ENCODE measurements at regions not wholly inside any gene's neighbourhood (a gene's known extent, or its start where the extent isn't known, plus 50 kb on each side); places are given as distances from the start of the nearest gene placed in this dataset.

GRCh38 chr4:160283081-160283480 lies 1180.2 kb downstream of the RAPGEF2 start:
- H3K4me3 Mint-ChIP-seq (ENCODE audit: unreplicated experiment) = no peak overlapping the region
- H3K27me3 Mint-ChIP-seq (ENCODE audit: low read depth) = peaks cover 2% of the 10 kb centered on the region
- H3K27ac Mint-ChIP-seq (ENCODE audit: unreplicated experiment) = no peak overlapping the region
- TF ChIP-seq CTCF (IDR thresholded peaks at IDR 0.05) = no peak
- DNase-seq (ENCODE audit: low spot score) = no peak
- H3K36me3 Mint-ChIP-seq (ENCODE audit: low read depth) = peaks cover 9% of the 10 kb centered on the region
- peaks cover 29% of the 10 kb centered on the region for H3K9me3 Mint-ChIP-seq (ENCODE audit: low read depth)
- H3K4me1 Mint-ChIP-seq (ENCODE audit: low read depth) = peaks cover 5% of the 10 kb centered on the region

GRCh38 chr4:160284516-160284915 lies 1181.6 kb downstream of the RAPGEF2 start:
- H3K4me1 Mint-ChIP-seq (ENCODE audit: low read depth) = peaks cover 5% of the 10 kb centered on the region
- peaks cover 26% of the 10 kb centered on the region for H3K9me3 Mint-ChIP-seq (ENCODE audit: low read depth)
- DNase-seq (ENCODE audit: low spot score) = no peak
- no peak for TF ChIP-seq CTCF (IDR thresholded peaks at IDR 0.05)
- H3K27ac Mint-ChIP-seq (ENCODE audit: unreplicated experiment) = no peak overlapping the region
- peaks cover 7% of the 10 kb centered on the region for H3K36me3 Mint-ChIP-seq (ENCODE audit: low read depth)
- no peak overlapping the region for H3K4me3 Mint-ChIP-seq (ENCODE audit: unreplicated experiment)
- peaks cover 2% of the 10 kb centered on the region for H3K27me3 Mint-ChIP-seq (ENCODE audit: low read depth)

GRCh38 chr4:160286051-160286450 lies 1183.2 kb downstream of the RAPGEF2 start:
- TF ChIP-seq CTCF (IDR thresholded peaks at IDR 0.05) = no peak
- Mint-ChIP-seq H3K27ac (ENCODE audit: unreplicated experiment) (no peak overlapping the region), H3K4me1 (ENCODE audit: low read depth) (peaks cover 5% of the 10 kb centered on the region), H3K9me3 (ENCODE audit: low read depth) (peaks cover 13% of the 10 kb centered on the region), H3K4me3 (ENCODE audit: unreplicated experiment) (no peak overlapping the region), H3K27me3 (ENCODE audit: low read depth) (peaks cover 2% of the 10 kb centered on the region), H3K36me3 (ENCODE audit: low read depth) (peaks cover 1% of the 10 kb centered on the region)
- no peak for DNase-seq (ENCODE audit: low spot score)

DNA sequence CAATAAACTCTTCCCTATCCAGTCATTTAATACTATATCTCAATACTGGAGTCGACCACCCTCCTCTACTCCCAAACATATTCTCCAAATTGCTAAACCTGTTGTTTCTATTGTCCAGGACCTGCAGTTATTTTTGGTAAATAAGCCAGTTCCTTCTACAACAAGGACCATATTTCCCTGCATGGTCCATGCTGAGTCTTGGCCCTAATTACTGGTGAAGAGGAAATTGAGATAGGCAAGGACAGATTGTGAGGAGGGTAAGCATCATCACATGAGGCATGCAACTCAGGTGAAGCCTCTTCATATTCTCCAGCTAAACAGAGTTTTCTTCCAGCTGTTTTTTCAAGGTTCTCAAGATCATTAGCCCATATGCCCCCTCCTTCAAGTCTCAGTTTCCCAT lies 1193.6 kb downstream of the RAPGEF2 start:
- no peaks in the 10 kb centered on the region for H3K9me3 Mint-ChIP-seq (ENCODE audit: low read depth)
- H3K4me3 Mint-ChIP-seq (ENCODE audit: unreplicated experiment) = no peak overlapping the region
- H3K27me3 Mint-ChIP-seq (ENCODE audit: low read depth) = no peaks in the 10 kb centered on the region
- H3K4me1 Mint-ChIP-seq (ENCODE audit: low read depth) = no peaks in the 10 kb centered on the region
- TF ChIP-seq CTCF (IDR thresholded peaks at IDR 0.05) = no peak
- H3K36me3 Mint-ChIP-seq (ENCODE audit: low read depth) = no peaks in the 10 kb centered on the region
- DNase-seq (ENCODE audit: low spot score) = no peak
- H3K27ac Mint-ChIP-seq (ENCODE audit: unreplicated experiment) = no peak overlapping the region

- TF ChIP-seq CTCF (IDR thresholded peaks at IDR 0.05) = no peak
- Mint-ChIP-seq H3K27me3 (ENCODE audit: low read depth) (no peaks in the 10 kb centered on the region), H3K36me3 (ENCODE audit: low read depth) (no peaks in the 10 kb centered on the region), H3K9me3 (ENCODE audit: low read depth) (no peaks in the 10 kb centered on the region), H3K4me1 (ENCODE audit: low read depth) (peaks cover 7% of the 10 kb centered on the region), H3K4me3 (ENCODE audit: unreplicated experiment) (no peak overlapping the region), H3K27ac (ENCODE audit: unreplicated experiment) (no peak overlapping the region)
- no peak for DNase-seq (ENCODE audit: low spot score)
These were observed 1196.3 kb downstream of the RAPGEF2 start for GRCh38 chr4:160299177-160299576.
